ENCODE measurements at regions not wholly inside any gene's neighbourhood (a gene's known extent, or its start where the extent isn't known, plus 50 kb on each side); places are given as distances from the start of the nearest gene placed in this dataset.

DNA sequence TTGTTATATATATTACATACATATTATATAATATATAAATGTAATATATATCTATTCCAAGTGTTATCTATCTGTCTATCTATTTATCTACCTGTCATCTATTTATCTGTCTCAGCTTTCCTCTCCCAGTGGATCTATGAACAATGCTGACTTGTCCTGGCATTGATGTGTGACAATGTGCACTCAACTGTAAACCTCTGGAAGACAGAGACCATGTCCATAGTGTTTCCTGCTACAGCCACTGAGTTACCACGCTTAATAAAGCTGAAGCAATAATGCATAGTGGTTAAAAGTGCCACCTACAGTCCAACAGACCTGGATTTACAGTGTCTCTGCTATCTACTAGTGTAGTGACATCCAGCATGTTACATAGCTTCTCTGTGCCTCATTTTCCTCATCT is 57.2 kb upstream of the TMED7 start:
- no peak overlapping the region for H2BK12ac ChIP-seq (ENCODE audit: insufficient read length, low read depth, low read length)
- H3T11ph ChIP-seq (ENCODE audit: low read length), result no peak overlapping the region
- no peaks in the 10 kb centered on the region for H3K79me2 ChIP-seq (ENCODE audit: insufficient read depth, low read length)
- no peak overlapping the region for H2AK5ac ChIP-seq (ENCODE audit: insufficient read length, low read length)
- Mint-ChIP-seq H3K4me3 (no peak overlapping the region), H3K27me3 (ENCODE audit: low read depth) (no peaks in the 10 kb centered on the region), H3K4me1 (peaks cover 20% of the 10 kb centered on the region in 2 experiments), H3K36me3 (ENCODE audit: insufficient read depth in 1 of 3, low read depth in 3 of 3) (no peaks in the 10 kb centered on the region), H3K27ac (no peak overlapping the region), H3K9me3 (peaks cover 0 to 1% of the 10 kb centered on the region in 2 experiments; a peak in 3 of 5 replicates)
- H3K18ac ChIP-seq (ENCODE audit: insufficient read length, low read depth, low read length), result no peak overlapping the region
- no peak overlapping the region for H3K14ac ChIP-seq (ENCODE audit: insufficient read depth, low read length)
- TF ChIP-seq, protein P1, sequence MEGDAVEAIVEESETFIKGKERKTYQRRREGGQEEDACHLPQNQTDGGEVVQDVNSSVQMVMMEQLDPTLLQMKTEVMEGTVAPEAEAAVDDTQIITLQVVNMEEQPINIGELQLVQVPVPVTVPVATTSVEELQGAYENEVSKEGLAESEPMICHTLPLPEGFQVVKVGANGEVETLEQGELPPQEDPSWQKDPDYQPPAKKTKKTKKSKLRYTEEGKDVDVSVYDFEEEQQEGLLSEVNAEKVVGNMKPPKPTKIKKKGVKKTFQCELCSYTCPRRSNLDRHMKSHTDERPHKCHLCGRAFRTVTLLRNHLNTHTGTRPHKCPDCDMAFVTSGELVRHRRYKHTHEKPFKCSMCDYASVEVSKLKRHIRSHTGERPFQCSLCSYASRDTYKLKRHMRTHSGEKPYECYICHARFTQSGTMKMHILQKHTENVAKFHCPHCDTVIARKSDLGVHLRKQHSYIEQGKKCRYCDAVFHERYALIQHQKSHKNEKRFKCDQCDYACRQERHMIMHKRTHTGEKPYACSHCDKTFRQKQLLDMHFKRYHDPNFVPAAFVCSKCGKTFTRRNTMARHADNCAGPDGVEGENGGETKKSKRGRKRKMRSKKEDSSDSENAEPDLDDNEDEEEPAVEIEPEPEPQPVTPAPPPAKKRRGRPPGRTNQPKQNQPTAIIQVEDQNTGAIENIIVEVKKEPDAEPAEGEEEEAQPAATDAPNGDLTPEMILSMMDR (conservative IDR thresholded peaks at IDR 0.05), result no peak
- H2BK20ac ChIP-seq (ENCODE audit: low read depth, low read length, poor library complexity, severe bottlenecking), result no peak overlapping the region
- H4K5ac ChIP-seq (ENCODE audit: insufficient read length, low read depth, low read length), result no peak overlapping the region
- no peak overlapping the region for H3K4ac ChIP-seq (ENCODE audit: low read depth, low read length)
- no peak overlapping the region for H2BK5ac ChIP-seq (ENCODE audit: insufficient read length, low read length)
- H2AFZ ChIP-seq (ENCODE audit: low read length), result no peak overlapping the region
- H3K9me3 ChIP-seq (ENCODE audit: control insufficient read depth, low read depth, low read length), result no peaks in the 10 kb centered on the region
- 0 out of 2 replicates have a peak, but pooled peaks cover 3% of the 10 kb centered on the region for H3K4me1 ChIP-seq (ENCODE audit: insufficient read depth, low read length)
- H4K20me1 ChIP-seq (ENCODE audit: control insufficient read depth, insufficient read depth, insufficient read length), result no peaks in the 10 kb centered on the region
- no peak overlapping the region for H3K23ac ChIP-seq (ENCODE audit: insufficient read length, low read depth, low read length)
- no peak overlapping the region for H3K9ac ChIP-seq (ENCODE audit: extremely low read depth, insufficient read length, low read length)
- DNase-seq, result no peak
- no peak overlapping the region for H2BK120ac ChIP-seq (ENCODE audit: low read depth, low read length, poor library complexity, severe bottlenecking)
- no peak overlapping the region for H4K91ac ChIP-seq (ENCODE audit: insufficient read length, low read depth, low read length)
- no peaks in the 10 kb centered on the region for H3K79me1 ChIP-seq (ENCODE audit: insufficient read depth, low read depth, low read length, poor library complexity, severe bottlenecking)
- no peak overlapping the region for H2BK15ac ChIP-seq (ENCODE audit: low read depth, low read length)
- no peak overlapping the region for H3K4me2 ChIP-seq (ENCODE audit: insufficient read depth, insufficient read length, low read length)
- no peaks in the 10 kb centered on the region for H3K23me2 ChIP-seq (ENCODE audit: insufficient read length, low read depth, low read length, poor library complexity, severe bottlenecking)
- no peak overlapping the region for H4K8ac ChIP-seq (replicated peaks; ENCODE audit: insufficient read length, low read depth, low read length)
- no peak overlapping the region for H3K56ac ChIP-seq (ENCODE audit: insufficient read length, low read depth, low read length)
- H3K27ac ChIP-seq (ENCODE audit: insufficient read length, low read depth, low read length), result no peak overlapping the region
- no CpG with 5 or more reads among the region's 1 CpG for WGBS (ENCODE audit: extremely low coverage, insufficient read length, low lambda C conversion rate)
- H3K27me3 ChIP-seq (ENCODE audit: insufficient read depth, low read length), result no peaks in the 10 kb centered on the region

Data from H9 (cell line).